Right hindlimb (tissue), 1 donor: ENCODE measurements at regions not wholly inside any gene's neighbourhood (a gene's known extent, or its start where the extent isn't known, plus 50 kb on each side); places are given as distances from the start of the nearest gene placed in this dataset.
A peak's percentile ranks its signal among the peaks of the same experiment; 100 is the strongest.
"Not testable (repeated sequence)": the region's sequence is repeated elsewhere in the genome, so short reads cannot be mapped to it uniquely, and the experiment has no call there.

Source experiments
- DNase-seq: peaks from one replicate; pipeline ENCODE4 v3.0.0-alpha.2; 2018

DNA sequence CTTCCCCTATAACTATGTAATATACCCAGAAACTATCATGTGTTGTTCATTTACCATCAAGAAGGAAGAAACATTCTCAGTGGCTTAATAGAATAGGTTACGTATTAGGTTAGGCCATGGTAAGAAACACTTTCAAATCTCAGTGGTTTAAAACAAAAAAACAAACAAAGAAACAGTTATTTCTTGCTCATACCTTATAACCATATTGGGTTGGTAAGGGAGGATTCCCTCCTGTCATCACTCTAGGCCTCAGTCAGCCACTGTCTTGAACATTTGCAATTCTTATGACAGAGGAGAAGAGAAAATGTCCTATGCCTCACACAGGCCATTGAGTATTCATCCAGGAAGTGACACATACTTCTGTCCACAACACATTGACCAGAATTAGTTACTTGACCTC is 727.7 kb upstream of the NECTIN3 start:
- DNase-seq = no peak

DNA sequence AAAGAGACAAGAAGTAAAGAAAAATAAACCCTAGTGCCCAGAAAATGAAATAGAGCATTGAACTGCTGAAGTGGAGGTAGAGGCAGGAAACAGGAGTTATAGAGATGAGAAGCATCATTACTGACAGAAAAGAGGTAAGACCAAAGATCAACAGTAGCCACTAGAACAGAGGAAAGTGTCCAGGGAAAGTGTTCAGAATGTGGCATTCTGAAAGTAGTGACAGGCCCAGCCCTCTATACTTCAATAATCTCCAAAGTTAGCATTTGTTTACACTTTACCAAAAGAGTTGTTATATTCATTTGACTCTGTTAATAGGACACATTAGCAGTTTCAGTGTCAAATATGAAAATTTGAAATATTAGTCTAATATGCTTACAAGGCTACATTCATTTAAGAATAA is 727.1 kb upstream of the NECTIN3 start:
- DNase-seq = no peak

DNA sequence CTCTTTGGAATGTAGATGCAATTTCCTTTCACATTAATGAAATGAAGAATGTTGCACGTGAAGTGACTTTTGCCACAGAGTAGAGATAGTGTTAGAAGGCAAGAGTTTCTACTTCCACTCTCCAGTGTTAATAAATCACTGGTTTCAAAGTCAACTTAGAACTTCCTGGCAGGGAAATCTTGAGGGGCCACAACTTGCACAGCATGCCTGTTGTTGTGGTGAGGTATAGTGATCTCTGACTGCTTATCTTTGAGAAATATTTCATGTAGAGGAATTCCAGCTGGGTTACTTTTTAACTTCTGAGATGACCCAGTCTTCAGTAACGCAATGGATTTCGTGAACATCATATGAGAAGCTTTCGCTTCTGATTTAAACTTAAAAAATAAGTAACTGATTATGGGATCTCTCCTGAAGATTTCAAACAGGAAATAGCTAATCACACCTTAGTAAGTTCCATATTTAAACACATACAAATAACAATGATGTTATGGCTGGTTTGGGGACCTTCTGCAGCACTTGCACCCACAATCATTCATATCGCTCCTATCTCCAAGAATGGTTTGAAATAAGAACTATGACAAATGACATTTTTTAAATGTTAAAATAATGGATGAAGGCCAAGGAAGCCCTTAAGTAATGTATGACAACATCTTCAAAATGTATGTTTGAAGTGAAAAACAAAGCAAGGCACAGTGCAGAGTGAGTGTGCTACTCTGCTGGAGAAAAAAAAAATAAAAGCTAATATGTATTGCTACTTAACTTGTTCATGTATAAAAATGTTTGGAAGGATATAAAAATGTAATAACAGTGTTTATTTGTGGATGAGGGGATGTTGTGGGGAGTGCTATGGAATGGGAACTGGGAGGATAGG is 726.5 kb upstream of the NECTIN3 start:
- DNase-seq = no peak

DNA sequence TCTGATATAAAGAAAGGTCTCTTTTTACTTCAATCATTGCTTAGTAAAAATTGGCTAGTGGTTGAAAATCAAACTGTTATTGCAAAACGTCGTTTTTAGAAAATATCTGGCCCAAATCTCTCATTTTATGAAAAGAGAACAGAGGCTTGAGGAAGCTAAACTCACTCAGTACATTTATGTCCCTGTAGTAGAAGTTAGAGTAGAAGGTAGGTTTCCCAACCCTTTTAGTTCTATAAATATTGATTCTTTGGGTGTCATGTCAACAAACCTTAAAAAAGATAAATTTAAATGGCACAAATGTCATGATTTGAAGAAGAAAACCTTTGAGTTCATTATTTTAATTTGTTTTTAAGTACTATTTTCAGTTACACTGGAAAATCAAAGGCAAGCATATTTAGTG is 722.3 kb upstream of the NECTIN3 start:
- DNase-seq = no peak

GRCh38 chr3:110352841-110353604 is 718.6 kb upstream of the NECTIN3 start:
- DNase-seq = no peak

GRCh38 chr3:110362751-110363150 is 708.9 kb upstream of the NECTIN3 start:
- DNase-seq = no peak

DNA sequence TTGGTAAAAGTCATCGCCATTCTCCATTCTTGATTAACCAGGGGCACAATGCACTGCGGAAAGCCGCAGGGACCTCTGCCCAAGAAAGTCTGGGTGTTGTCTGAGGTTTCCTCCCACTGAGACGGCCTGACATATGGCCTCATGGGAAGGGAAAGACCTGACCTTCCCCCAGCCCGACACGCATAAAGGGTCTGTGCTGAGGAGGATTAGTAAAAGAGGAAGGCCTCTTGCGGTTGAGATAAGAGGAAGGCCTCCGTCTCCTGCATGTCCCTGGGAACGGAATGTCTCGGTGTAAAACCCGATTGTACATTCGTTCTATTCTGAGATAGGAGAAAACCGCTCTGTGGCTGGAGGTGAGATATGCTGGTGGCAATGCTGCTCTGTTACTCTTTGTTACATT is 704.3 kb upstream of the NECTIN3 start:
- not testable (repeated sequence) for DNase-seq

DNA sequence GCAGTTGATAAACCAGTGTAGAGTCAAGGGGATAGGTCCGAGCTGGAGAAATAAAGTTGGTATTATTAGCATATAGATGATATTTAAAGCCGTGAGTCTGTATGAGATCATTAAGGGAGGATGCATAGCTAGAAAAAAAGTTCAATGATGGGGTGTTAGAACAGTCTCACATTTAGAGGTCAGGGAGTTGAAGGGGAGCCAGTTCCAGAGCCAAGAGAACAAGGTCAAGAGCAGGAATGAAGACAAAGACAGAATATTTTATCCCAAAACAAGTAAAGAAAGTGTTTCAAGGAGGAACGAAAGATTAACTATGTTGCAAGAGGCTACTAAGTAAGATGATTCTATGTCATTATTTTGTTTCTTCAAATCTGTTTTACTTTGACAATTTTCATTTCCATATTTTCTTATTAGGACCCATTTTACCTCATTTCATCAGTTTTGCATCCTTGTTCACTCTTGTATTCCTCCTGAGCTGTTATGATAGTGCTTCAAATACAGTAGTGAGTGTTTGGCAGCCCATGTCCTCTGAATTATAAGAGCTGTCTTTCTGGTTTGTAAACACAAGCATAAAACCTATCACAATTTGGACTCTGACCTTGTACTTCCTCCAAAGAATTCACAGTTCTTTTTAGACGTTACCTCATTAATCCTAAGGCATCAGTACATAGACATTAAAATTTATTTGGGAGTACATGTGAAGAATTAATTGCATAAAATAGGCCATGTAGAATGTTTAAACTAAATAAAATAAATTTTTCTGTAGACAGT is 695.7 kb upstream of the NECTIN3 start:
- no peak for DNase-seq

- DNase-seq = no peak
Measured at GRCh38 chr3:110378481-110378880, 693.1 kb upstream of the NECTIN3 start.

GRCh38 chr3:110381992-110382391 is 689.6 kb upstream of the NECTIN3 start:
- DNase-seq = no peak

DNA sequence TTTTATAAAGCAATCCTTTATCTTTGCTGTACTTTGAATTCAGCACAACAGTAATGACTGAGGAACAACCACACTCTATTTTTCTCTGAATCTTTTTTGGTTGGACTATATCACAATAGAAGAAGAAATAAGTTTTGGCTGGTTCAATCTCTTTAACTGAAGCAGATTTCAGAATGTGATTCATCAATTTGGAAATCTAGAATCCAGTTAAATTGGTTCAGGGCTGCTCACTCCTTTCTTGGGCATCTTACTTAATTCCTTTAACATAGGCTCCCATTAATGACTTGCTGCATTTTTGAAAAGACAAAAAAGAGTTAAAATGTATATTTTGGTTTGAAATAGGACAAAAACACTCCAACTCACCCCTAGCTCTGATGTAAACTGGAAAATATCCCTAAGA is 688.3 kb upstream of the NECTIN3 start:
- no peak for DNase-seq

- DNase-seq = no peak
Measured at GRCh38 chr3:110384601-110385000, 687.0 kb upstream of the NECTIN3 start.

GRCh38 chr3:110389005-110389404 is 682.6 kb upstream of the NECTIN3 start:
- no peak for DNase-seq

DNA sequence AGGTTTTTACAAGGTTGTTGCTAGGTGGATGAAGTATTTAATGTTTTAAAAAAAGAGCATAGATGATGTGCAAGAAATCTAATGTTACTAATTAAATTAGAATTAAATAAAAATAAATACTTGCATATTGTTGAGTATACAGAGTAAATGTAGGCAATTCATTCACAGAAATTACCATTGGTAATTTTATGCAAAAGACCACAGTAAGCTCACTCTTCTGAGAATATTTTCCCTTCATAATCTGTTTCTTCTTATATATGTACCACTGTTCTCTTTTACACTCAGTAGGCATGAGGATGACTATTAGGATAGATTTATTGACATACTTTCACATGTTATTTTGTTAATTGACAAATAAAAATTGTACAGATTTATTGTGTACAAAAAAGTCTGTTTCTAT is 681.2 kb upstream of the NECTIN3 start:
- DNase-seq = no peak

- DNase-seq = no peak
Measured at GRCh38 chr3:110391042-110391441, 680.6 kb upstream of the NECTIN3 start.

GRCh38 chr3:110391640-110392395 is 679.8 kb upstream of the NECTIN3 start:
- no peak for DNase-seq

- peak; percentile 51 for DNase-seq
Measured at GRCh38 chr3:110393941-110394340, 677.7 kb upstream of the NECTIN3 start.

DNA sequence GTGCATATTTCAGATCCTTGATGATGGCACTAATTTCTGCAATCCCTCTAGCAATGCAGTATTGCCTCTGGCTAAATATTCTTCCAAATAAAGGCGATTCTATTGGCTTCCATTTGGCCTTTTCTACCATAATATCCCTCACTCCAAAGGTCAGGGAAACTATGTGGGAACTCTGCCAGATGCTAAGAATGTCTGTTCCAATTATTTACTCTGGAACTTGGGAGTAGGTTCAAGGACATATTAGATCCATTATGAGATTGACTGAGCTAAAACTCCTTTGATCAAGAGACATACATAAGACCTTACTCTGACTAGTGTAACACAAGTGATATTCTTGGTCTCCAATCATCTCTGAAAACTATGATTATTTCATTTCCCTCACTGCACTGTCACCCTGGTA is 674.5 kb upstream of the NECTIN3 start:
- no peak for DNase-seq

DNA sequence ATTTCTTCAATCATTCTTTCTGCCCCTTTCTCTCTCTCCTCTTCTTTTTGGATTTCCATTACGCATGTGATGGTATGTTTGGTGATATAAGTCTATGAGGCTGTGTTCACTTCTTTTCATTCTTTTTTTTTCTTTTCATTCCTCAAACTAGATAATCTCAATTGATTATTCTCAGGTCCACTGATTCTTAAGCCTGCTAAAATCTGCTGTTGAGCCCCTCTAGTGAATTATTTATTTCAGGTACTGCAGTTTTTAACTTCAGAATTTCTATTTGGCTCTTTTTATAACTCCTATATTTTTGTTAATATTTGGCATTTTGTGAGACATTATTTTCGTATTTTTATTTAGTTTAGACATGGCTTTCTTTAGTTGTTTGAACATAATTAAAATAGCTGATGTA is 671.3 kb upstream of the NECTIN3 start:
- no peak for DNase-seq

- DNase-seq = no peak
Measured at GRCh38 chr3:110405830-110406585, 665.6 kb upstream of the NECTIN3 start.

GRCh38 chr3:110413266-110413665 is 658.4 kb upstream of the NECTIN3 start:
- no peak for DNase-seq
